ENCODE measurements at regions not wholly inside any gene's neighbourhood (a gene's known extent, or its start where the extent isn't known, plus 50 kb on each side); places are given as distances from the start of the nearest gene placed in this dataset.
"Not testable (repeated sequence)": the region's sequence is repeated elsewhere in the genome, so short reads cannot be mapped to it uniquely, and the experiment has no call there.

DNA sequence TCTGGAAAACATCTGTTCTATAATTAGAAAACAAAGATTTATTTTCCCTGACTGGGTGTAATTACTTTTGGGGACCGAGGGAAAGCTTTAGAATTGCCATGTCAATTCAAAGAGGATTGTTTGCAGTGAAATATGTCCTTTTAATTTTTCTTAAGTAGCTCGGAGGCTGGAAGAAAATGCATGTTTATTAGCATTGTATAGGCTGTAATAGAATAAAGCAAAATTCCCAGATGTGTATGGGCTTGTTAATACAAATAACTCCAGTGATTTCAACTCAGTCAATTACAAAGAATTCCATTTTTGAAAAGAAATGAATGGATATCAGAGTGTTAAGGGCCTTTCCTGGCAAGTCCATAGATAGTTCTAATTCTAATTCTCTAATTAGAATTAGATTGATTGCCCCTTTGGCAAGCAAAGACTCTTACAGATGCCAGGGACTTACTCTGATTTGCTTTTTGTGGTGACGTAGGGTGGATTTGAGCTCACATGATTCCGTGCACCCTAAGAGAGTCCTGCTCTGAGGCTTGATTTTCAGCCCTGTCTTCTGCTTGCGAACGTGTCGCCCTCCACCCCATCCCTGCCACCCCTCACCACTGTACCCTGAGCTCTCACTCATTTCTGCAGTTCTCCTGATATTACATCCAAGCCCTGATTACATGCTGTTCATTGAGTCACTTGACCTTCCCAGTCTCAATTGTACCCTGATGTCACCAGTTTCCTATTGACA is 70.0 kb upstream of the FAM20A start:
- H3K36me3 ChIP-seq: no peaks in the 10 kb centered on the region
- TF ChIP-seq, protein P1, sequence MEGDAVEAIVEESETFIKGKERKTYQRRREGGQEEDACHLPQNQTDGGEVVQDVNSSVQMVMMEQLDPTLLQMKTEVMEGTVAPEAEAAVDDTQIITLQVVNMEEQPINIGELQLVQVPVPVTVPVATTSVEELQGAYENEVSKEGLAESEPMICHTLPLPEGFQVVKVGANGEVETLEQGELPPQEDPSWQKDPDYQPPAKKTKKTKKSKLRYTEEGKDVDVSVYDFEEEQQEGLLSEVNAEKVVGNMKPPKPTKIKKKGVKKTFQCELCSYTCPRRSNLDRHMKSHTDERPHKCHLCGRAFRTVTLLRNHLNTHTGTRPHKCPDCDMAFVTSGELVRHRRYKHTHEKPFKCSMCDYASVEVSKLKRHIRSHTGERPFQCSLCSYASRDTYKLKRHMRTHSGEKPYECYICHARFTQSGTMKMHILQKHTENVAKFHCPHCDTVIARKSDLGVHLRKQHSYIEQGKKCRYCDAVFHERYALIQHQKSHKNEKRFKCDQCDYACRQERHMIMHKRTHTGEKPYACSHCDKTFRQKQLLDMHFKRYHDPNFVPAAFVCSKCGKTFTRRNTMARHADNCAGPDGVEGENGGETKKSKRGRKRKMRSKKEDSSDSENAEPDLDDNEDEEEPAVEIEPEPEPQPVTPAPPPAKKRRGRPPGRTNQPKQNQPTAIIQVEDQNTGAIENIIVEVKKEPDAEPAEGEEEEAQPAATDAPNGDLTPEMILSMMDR (IDR thresholded peaks at IDR 0.05): no peak
- H3K9me3 ChIP-seq: no peaks in the 10 kb centered on the region
- no peak overlapping the region for H3K27ac ChIP-seq
- H3K27me3 ChIP-seq: no peaks in the 10 kb centered on the region
- no peaks in the 10 kb centered on the region for H3K4me1 ChIP-seq
- DNase-seq (ENCODE audit: low spot score): no peak
- H3K4me3 ChIP-seq: no peak overlapping the region

DNA sequence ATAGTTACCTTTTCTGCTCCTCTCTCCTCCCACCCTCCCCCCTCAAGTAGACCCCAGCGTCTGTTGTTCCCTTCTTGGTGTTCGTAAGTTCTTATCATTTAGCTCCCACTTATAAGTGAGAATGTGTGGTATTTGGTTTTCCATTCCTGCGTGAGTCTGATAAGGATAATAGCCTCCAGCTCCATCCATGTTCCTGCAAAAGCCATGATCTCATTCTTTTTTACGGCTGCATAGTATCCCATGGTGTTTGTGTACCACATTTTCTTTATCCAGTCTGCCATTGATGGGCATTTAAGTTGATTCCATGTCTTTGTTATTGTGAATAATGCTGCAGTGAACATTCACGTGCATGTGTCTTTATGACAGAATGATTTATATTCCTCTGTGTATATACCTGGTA is 65.3 kb upstream of the FAM20A start:
- H3K36me3 ChIP-seq; DNase-seq (ENCODE audit: low spot score); H3K4me1 ChIP-seq; H3K4me3 ChIP-seq; H3K9me3 ChIP-seq; H3K27me3 ChIP-seq; H3K27ac ChIP-seq: not testable (repeated sequence)

DNA sequence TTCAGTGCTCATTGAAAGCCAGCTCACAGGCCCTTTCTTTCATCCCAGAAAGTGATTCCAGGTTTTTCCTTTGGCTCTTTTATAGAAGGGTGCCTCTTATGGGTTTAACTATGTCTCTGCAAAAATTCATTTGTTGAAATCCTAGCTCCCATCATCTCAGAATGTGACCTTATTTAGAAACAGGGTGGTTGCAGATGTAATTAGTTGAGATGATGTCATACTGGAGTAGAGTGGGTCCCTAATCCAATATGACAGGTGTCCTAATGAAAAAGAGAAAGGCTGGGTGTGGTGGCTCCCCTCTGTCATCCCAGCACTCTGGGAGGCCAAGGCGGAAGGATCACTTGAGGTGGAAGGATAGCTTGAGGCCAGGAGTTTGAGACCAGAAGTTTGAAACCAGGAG is 64.2 kb upstream of the FAM20A start:
- Histone ChIP-seq H3K36me3 (no peaks in the 10 kb centered on the region), H3K4me3 (no peak overlapping the region), H3K27ac (no peak overlapping the region), H3K9me3 (no peaks in the 10 kb centered on the region), H3K27me3 (no peaks in the 10 kb centered on the region), H3K4me1 (no peaks in the 10 kb centered on the region)
- no peak for DNase-seq (ENCODE audit: low spot score)
- TF ChIP-seq, protein P1 (IDR thresholded peaks at IDR 0.05): no peak

DNA sequence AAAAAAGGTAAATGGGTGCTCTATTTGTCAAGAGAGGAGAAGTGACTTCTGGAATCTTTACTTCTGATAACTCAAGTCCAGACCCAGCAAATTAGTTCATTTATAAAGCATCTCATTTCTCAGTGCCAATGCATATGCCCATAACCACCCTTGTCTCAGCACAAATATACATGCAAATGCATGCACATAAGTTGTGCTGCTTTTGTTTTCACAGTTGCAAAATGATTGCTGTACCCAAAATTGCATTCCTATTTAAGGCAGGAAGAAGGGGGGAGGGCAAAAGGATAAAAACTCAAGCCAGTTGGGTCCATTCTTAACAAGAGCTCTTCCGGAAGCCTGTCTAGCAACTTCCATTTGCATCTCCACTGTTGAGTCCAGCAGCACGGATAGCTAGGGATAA is 61.3 kb upstream of the FAM20A start:
- no peaks in the 10 kb centered on the region for H3K4me1 ChIP-seq
- H3K9me3 ChIP-seq: no peaks in the 10 kb centered on the region
- H3K4me3 ChIP-seq: no peak overlapping the region
- TF ChIP-seq, protein P1 (IDR thresholded peaks at IDR 0.05): no peak
- H3K36me3 ChIP-seq: no peaks in the 10 kb centered on the region
- DNase-seq (ENCODE audit: low spot score): no peak
- no peaks in the 10 kb centered on the region for H3K27me3 ChIP-seq
- H3K27ac ChIP-seq: no peak overlapping the region

DNA sequence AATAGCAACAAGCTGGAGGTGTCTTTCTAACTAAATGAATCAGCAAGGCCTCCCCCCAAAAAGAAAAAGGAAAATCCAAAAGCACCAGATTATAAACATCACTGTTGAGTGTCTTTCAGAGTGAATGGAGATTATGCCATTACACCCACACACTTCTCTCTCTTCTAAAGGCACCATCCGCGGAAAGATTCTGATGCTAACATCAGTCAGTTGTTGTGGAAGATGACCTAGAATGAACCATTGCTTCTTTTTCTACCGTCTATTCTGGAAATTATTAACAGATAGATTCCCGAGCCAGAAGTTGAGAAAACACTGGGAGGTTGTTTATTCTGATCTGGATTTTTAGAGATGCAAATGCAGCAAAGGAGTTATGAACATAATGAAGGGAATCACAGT is 60.9 kb upstream of the FAM20A start:
- no peaks in the 10 kb centered on the region for H3K4me1 ChIP-seq
- H3K36me3 ChIP-seq: no peaks in the 10 kb centered on the region
- no peak overlapping the region for H3K27ac ChIP-seq
- no peak overlapping the region for H3K4me3 ChIP-seq
- no peaks in the 10 kb centered on the region for H3K27me3 ChIP-seq
- TF ChIP-seq, protein P1 (IDR thresholded peaks at IDR 0.05): no peak
- no peak for DNase-seq (ENCODE audit: low spot score)
- H3K9me3 ChIP-seq: no peaks in the 10 kb centered on the region

DNA sequence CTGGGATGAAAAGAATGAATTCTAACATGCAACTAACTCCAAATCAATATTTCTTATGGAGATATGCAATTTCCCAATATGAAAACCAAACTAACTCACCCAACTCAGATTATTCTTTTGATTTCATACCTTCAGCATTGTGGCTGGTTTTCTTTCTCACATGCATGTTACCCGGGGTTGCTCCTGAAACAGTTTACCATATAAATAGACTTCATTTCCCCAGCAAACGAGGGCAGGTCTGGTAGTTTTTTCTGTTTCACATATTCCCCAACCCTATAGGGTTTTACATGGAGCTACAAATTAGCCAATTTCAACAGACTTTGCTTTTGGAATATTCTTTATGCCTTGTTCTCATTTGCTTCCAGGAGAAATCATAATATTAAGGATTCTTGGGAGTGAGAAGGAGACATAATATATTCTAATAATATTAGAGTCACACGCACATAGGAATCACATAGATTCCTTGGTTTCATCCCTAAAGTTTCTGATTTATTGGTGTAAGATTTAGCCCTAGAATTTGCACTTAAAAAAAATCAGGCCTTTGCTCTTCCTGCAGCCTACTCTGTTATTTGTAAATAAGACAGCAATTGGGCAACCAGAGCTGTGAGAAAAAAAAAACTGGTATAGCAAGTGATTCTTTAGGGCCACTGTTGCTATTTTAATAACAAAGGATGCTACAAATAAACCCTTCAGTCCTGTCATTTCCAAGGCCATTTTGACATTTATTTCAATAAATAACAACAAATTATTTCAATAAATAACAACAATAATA is 60.3 kb upstream of the FAM20A start:
- Histone ChIP-seq H3K9me3 (no peaks in the 10 kb centered on the region), H3K27ac (no peak overlapping the region), H3K36me3 (no peaks in the 10 kb centered on the region), H3K27me3 (no peaks in the 10 kb centered on the region), H3K4me1 (no peaks in the 10 kb centered on the region), H3K4me3 (no peak overlapping the region)
- DNase-seq (ENCODE audit: low spot score): no peak
- TF ChIP-seq, protein P1 (IDR thresholded peaks at IDR 0.05): no peak

Measured in right atrium auricular region (tissue), 2 donors.